ENCODE measurements at regions not wholly inside any gene's neighbourhood (a gene's known extent, or its start where the extent isn't known, plus 50 kb on each side); places are given as distances from the start of the nearest gene placed in this dataset.
"Not testable (repeated sequence)": the region's sequence is repeated elsewhere in the genome, so short reads cannot be mapped to it uniquely, and the experiment has no call there.

- no peak for DNase-seq
These were observed 639.0 kb upstream of the KLHL1 start for GRCh38 chr13:70747262-70747661.

- DNase-seq = not testable (repeated sequence)
These were observed 638.2 kb upstream of the KLHL1 start for GRCh38 chr13:70746469-70746868.

GRCh38 chr13:70736622-70737317 lies 628.5 kb upstream of the KLHL1 start:
- DNase-seq = no peak

- no peak for DNase-seq
These were observed 624.4 kb upstream of the KLHL1 start for GRCh38 chr13:70732611-70733010.

GRCh38 chr13:70729369-70729768 lies 621.1 kb upstream of the KLHL1 start:
- DNase-seq = no peak

GRCh38 chr13:70723732-70724131 lies 615.5 kb upstream of the KLHL1 start:
- no peak for DNase-seq

- no peak for DNase-seq
These were observed 612.1 kb upstream of the KLHL1 start for GRCh38 chr13:70720386-70720785.

- DNase-seq = no peak
These were observed 606.7 kb upstream of the KLHL1 start for GRCh38 chr13:70714993-70715392.

GRCh38 chr13:70708775-70709174 lies 600.5 kb upstream of the KLHL1 start:
- DNase-seq = no peak

- no peak for DNase-seq
These were observed 595.5 kb upstream of the KLHL1 start for GRCh38 chr13:70703755-70704154.

- DNase-seq = no peak
These were observed 586.9 kb upstream of the KLHL1 start for GRCh38 chr13:70694996-70695715.

GRCh38 chr13:70668983-70669382 lies 560.7 kb upstream of the KLHL1 start:
- DNase-seq = no peak

- no peak for DNase-seq
These were observed 560.0 kb upstream of the KLHL1 start for GRCh38 chr13:70668293-70668692.

GRCh38 chr13:70666883-70667556 lies 558.8 kb upstream of the KLHL1 start:
- DNase-seq = peak; percentile 6

- DNase-seq = no peak
These were observed 554.1 kb upstream of the KLHL1 start for GRCh38 chr13:70662231-70662940.

- DNase-seq = no peak
These were observed 535.8 kb upstream of the KLHL1 start for GRCh38 chr13:70644052-70644451.

- no peak for DNase-seq
These were observed 526.6 kb upstream of the KLHL1 start for GRCh38 chr13:70634893-70635292.

GRCh38 chr13:70630247-70630646 lies 522.0 kb upstream of the KLHL1 start:
- DNase-seq = no peak

GRCh38 chr13:70623239-70623638 lies 515.0 kb upstream of the KLHL1 start:
- DNase-seq = no peak

- peak; percentile 23 for DNase-seq
These were observed 514.5 kb upstream of the KLHL1 start for GRCh38 chr13:70622796-70623195.

GRCh38 chr13:70619936-70620335 lies 511.7 kb upstream of the KLHL1 start:
- DNase-seq = no peak

- no peak for DNase-seq
These were observed 508.6 kb upstream of the KLHL1 start for GRCh38 chr13:70616847-70617246.

- no peak for DNase-seq
These were observed 505.0 kb upstream of the KLHL1 start for GRCh38 chr13:70613295-70613694.
